Stimulated activated naive CD4-positive, alpha-beta T cell (primary cell): ENCODE measurements at regions not wholly inside any gene's neighbourhood (a gene's known extent, or its start where the extent isn't known, plus 50 kb on each side); places are given as distances from the start of the nearest gene placed in this dataset.

ENCODE experiments used
- DNase-seq, 6 experiments: peaks; one replicate each; lab custom pipeline; 2025; lab: John Stamatoyannopoulos, UW

DNA sequence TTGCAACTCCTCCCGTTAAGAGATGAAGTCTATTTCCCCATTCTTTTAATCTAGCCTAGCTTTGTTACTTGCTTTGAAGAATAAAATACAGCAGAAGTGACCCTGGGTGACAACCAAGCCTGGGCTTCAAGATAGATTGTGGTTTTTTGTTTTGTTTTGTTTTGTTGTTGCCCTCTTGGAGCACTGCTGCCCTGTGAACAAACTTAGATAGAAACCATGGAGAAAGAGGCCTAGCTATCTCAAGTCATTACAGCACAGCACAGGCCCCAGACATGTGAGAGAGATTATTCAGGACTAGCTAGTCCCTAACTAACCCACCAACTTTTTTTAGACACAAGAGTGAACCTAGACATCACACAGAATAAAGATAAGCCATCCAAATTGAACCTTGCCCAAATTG lies 475.2 kb downstream of the EPHA7 start:
- DNase-seq = no peak

DNA sequence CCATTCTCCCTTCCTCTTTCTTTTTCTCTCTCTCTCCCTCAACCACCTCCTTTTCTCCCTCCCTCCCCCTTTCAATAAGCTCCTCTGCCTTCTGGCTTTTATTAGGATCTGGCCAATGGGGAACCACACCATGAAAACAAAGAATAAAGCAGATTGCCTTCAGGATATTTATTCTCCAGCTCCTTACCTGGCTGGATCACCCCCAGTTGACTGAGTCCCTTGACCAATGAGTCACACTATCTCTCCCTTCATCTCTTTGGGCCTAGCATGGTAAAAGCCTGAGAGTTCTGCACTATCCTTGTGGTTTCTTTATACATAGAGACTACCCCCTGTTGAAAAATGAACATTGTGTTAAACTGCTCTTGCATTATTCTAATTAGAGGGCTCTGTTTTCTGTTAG lies 476.8 kb downstream of the EPHA7 start:
- DNase-seq = no peak

DNA sequence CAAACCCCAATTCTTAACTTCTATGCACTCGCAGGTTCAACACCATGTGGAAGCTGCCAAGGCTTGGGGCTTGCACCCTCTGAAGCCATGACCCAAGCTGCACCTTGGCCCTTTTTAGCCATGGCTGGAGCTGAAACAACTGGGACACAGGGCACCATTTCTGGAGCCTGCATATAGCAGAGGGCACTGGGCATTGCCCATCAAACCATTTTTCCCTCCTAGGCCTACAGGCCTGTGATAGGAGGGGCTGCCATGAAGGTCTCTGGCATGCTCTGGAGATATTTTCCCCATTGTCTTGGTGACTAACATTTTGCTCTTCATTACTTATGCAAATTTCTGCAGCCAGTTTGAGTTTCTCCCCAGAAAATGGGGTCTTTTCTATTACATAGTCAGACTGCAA lies 484.7 kb downstream of the EPHA7 start:
- DNase-seq = no peak

DNA sequence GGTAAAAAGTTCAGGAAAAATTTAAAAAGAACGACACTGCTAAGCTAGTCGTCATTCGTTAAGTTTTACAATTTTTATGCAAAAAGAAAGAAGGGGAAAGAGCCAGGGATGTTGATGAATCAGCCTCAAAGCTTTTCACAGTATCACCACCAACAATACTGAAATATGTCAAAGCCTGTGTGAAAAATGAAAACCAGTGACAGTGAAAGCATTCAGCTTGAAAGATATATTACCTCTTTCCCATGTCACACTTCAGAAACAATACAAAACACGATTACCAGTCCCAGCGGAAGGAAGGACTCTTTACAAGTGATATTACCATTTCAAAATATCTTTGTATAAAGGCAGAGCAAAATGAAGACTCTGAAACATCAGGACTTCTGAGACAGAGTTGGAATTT lies 489.2 kb downstream of the EPHA7 start:
- no peak for DNase-seq

DNA sequence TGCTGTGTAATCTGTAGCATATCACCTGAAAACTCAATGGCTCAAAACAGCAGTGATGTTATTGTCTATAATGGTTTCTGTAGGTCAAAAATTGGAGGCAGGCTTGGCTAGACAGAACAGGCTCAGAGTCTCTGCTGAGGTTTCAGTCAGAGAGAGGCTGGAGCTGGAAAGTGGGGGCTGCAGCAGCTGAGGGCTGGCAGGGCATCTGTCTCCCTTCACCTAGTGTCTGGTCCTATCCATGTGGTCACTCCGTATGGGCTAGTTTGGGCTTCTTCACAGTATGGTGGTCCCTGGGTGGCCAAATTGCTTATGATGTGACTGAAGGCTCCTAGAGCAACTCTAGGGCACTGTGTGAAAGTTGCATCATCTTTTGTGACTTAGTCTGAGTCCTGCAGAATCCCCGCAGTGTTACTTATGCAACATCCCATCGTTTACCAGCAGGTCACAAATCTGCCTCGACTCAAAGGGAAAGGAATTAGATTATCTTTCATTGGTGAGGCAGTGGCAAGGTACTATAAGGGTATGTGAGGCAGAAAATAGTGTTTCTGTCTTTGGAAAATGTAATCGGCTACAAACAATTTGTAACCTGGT lies 497.0 kb downstream of the EPHA7 start:
- DNase-seq = no peak

DNA sequence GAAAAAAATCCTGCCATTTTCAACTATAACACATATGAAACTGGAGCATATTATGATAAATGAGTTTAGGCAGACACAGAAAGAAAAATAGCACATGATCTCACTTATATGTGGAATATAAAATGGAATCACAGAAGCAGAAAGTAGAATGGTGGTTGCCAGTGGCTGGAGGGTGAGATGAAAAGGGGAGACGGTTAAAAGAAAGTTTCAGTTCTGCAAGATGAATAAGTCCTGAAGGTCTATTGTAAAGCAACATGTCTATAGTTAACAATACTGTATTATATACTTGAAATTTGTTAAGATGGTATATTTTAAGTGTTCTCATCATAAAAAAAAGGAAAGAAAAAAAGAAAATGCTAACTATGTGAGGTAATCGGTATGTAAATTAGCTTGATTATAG lies 503.9 kb downstream of the EPHA7 start:
- DNase-seq = no peak

DNA sequence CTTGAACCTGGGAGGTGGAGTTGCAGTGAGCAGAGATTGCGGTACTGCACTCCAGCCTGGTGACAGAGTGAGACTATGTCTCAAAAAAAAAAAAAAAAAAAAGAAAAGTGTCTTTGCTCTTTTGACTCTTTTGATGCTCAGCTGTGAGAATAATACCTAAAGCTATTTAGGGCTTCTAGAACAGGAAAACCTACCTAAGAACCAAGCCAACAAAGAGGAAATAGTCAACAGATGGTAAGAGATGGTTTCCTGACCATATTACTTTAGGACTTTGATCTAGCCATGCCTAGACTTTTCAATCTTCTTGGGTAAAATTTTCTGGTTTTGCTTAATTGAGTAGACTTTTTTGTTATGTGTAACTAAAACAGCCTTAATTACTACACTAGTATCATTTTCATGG lies 508.1 kb downstream of the EPHA7 start:
- DNase-seq = no peak

DNA sequence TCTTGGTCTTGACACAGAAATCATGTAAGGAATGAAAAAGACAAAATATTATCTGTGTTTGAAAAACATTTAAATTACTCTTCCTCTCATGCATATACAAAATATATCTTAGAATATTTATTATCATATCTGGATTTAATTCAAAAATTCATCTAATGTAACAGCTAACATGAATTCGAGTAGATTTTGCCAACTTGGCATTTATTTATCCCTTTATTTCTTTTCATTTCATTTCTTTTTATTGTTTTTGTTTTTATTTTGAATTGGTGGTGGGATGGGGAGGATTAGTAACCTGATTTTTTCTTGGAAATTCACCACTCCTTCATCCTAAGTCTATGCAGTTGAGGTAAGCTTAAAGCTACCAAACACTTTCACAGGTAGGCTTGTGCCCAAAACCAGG lies 508.7 kb downstream of the EPHA7 start:
- DNase-seq = no peak

DNA sequence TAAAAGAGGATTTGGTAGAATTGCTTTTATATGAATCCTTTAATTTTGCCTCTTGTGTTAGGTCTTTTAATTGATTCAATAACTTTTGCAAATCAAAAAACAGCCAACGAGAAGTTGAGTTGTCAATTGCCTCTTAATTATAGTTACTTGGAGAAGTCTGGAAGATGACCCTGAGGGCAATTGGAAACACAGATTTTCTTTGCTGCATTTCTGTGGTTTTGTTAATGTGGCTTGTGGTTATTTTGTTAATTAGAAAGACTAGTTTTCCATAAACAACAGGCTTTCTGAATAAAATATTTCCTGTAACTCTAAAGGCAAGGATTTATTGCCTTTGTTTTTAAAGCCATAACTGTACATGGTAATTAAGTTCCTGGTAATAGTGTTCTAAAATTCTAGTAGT lies 513.0 kb downstream of the EPHA7 start:
- no peak for DNase-seq

DNA sequence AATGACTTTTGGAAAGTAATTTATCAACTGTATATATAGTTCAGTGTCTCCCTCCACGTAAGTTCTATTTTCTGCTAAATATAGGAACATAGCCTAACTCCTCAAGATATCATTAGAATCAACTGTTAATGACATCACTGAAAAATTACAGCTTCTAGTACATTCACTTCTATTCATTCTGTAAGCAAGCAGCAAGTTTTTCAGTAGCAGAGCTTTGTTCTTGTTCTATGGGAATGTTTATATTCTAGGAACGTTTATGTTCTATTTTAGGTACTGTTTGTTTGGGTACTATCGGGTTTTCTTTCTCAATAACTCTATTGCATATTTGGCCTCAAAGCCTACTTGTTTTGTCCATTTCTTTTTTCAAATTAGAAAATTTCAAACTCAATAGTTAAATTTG lies 525.6 kb downstream of the EPHA7 start:
- no peak for DNase-seq

DNA sequence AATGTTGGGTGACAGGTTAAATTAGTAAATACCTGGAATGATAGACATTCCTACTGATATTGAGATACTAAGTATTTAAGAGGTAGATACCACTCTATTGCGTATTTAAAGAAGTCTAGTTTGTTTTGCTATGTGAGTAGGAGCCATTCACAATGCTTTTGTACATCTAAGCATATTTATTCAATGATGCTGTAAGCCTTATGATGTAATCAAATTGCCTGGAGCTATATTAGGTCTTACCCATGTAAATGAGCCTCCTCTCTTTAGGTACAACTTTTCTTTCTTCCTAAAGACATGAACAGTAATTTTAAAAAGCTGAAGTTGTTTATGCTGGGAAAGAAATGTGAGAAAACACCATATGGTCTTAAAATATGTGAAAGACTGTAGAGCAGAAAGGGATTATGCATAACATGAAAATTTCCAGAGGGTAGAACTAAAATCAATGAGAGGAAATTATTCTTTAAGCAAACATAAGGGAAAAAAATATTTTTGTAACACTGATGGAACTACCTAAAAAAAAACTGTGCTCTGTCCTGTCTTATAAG lies 526.7 kb downstream of the EPHA7 start:
- DNase-seq = no peak

DNA sequence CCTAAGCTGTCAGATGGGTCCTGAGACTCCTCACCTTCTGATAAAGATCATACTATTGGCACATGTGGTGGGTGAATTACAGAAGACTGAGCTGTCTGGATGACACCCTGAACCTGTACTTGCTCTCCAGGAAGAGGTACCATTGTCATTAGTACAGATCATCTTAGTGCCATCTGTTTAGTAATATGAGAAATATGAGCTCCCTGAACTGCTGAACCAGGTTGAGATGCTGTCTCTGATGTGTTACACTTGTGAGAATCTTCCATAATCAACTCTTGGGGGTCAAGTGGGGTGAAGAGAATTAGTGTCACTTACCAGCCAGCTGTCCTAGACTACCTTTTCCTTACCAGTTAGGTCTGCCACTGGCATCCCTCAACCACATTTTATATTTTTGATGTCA lies 531.0 kb downstream of the EPHA7 start:
- no peak for DNase-seq

DNA sequence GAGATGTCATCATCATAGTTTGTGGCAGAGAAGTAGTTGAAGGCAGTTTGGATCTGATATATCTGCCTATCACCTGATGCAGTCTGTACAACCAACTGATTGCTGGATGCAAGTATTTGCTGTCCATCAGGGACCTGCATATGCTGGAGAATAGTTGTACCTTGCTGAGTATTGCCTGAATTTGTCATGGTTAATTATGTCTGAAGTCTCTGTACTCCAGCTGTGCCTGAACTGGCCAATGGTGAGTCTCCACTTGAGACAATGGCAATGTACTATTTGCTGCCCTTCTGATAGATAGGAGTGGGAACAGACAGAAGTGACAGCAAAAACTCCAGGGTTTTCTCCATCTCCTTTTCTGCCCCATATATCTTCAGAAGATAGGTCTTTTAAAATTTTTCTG lies 531.5 kb downstream of the EPHA7 start:
- no peak for DNase-seq

DNA sequence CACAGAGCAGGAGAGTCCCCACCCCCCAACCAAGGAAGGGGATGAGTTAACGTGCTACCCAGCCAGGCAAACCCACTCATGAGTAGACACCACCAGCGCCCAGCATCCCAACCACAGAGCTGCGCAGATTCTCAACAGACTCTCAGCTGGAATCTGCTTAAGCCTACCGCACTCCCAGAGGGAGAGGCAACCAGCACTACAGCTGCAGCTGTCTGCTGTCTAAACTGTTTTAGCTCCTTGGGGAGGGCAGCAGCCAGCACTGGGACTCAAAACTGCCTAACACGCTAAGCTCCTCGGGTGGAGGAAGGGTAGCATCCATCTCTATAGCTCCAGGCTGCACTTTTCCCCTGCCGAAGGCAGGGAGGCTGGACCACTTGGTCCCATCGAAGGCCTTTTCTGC lies 539.8 kb downstream of the EPHA7 start:
- DNase-seq = no peak

DNA sequence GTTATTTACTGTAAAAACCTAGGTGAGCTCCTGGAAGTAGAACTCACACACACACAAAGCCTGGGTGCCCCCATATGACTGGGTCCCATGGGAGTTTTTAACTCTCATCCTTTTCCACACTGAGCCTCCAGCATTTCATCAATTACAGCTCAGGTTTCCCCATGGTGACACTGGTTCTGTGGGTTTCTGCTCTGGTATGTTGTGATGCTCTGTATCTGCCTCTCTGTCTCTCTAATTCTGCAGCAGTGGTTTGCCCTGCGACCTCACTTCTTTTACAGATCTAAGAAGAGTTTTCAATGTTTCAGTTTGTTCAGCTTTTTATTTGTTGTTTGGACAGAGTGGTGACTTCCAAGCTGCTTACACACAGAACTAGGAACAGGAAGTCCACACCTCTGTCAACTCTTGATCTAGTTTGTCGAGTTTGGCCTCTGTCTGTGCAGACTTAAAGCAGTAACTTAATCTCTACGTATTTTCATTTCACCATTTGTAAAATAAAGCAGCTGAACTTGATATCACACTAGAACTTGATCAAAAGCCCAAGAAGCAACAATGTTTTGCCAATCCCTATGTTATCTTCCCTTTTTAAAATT lies 554.3 kb downstream of the EPHA7 start:
- no peak for DNase-seq

DNA sequence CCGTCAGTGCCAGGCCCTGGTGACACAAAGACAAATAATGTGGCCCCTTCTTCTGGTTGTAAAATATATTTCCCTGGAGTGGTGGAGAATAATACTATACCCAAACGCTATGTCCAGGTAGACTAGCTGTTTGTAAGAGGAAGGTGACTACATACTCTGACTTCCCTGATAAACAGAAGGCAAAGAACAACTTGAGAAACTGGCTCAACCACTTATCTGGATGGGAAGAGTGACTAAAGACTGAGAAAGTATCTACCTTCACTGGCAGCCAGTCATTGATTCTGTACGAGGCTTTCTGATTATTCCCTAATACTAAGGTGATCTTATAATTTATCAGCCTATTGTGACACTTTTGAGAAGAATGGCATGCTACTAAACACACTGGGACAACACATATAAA lies 569.7 kb downstream of the EPHA7 start:
- no peak for DNase-seq

DNA sequence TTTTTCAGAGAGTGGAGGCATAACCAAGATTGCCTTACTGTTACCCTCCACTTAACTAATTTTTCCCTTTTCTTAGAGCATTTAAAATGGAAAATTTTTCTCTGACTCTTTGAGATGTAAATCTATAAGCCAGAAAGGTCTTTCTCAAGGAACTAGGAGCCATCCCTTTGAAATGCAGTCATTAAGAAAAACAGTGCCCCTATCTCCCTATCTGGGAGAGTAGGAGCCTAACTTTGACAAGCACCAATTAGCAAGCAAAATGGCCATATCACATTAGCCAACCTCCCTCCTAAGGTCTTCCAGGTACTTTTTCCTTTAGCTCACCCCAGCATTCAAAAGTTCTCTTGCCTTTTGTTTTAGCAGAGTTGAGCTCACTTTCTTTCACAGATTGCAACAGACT lies 570.5 kb downstream of the EPHA7 start:
- DNase-seq = no peak

DNA sequence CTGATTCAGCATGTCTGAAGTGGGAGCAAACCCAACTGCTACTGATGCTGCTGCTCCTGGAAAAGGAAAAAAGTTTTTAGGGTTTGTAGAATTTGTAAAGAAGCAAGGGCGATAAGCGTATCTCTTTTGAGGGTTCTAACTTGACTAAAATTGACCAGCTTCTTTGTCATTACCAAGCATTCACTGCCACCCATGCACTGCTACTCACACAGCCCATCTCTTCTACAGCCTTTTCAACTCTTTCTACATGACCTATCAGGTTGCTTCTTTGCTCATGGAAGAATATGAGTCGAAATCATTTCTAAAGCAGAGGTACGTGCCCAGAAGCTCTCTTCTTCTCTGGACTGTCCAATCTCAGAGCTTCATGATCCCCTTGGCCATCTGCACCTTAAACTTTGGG lies 570.9 kb downstream of the EPHA7 start:
- no peak for DNase-seq

DNA sequence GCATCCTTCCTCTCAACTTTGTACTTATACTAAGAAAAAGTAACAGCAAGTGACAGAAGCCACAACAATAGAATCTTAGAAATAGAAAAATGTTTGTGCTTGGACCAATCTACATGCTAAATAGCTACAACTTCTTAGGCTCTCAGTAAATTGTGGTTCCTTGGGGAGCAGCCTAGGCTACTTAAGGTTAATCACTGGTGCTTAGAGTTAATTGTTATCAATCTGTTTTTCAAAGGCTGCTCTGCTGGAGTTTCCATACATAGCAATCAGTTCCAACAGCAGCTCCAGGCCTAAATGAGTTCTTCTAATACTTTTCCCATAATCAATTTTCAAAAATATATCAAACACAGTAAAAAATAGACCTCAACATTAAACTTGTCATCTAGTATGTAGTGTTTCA lies 571.4 kb downstream of the EPHA7 start:
- no peak for DNase-seq

DNA sequence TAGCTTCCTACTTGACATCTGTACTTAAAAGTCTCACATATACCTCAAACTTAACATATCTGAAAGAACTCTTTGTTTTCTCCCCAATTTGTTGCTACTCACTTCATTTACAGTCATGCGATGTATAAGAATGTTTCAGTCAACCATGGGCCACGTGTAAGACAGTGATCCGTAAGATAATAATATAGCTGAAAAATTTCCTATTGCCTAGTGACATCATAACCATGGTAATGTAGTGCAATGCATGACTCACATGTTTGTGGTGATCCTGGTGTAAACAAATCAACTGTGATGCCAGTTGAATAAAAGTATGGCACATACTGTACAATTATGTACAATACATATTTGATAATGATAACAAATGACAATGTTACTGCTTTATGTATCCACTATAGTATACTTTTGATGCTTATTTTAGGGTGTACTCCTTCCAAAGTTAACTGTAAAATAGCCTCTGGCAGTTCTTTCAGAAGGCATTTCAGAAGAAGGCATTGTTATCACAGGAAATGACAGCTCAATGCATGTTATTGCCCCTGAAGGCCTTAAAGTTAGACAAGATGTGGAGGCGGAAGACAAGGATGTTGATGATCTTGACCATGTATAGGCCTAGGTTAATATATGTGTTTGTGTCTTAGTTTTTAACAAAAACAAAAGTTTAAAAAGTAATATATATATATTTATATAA lies 579.0 kb downstream of the EPHA7 start:
- no peak for DNase-seq

DNA sequence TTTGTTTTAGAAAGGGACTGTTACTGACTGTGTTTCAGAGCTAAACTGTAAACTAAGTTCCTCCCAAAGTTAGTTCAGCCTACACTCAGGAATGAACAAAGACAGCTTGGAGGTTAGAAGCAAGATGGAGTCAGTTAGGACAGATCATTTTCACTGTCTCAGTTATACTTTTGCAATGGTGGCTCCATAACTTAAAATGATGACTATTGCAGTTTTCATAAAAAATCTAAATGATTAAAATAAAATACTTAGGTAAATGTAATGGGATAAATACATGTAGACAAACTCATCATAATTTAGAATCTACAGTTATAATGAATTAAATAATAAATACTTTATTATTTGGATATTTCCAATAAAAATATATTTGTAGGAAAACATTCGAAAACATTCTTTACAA lies 590.6 kb downstream of the EPHA7 start:
- DNase-seq = no peak

DNA sequence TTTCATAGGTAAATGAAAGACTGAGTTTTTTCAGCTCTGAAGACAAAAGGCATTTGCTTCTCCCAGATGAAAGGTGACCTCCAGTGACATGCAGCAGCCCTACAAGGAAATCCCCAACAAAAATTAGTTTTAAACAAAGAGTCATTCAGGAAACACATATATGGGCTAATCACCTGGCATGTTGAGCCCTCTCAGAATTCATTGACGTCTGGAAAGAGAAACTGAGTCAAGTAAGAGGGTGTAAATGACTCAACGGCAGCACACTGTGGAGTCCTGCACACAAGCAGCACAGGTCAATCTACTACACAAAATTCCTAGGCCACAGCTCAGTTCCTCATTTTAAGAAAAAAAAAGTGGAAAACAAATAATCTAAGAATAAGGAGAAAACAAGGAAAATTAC lies 592.3 kb downstream of the EPHA7 start:
- no peak for DNase-seq

DNA sequence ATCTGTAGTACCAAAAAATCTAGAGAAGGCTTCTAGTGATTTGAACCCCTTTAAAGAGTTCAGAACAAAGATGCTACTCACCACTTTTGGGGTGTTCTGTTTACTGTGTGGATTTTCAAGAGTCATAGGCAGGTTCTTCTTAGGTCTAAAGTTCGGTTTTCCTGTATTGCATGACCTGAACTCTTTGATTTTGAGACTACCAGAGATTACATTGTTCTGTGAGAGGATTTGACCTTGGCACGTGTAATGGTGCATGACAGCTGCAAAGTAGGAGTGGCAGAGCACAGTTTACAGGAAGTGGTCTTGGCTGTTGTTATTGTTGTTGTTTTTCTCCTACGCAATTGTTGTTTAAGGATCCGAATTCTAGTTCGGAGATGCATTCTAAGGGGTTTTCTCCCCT lies 592.7 kb downstream of the EPHA7 start:
- no peak for DNase-seq

DNA sequence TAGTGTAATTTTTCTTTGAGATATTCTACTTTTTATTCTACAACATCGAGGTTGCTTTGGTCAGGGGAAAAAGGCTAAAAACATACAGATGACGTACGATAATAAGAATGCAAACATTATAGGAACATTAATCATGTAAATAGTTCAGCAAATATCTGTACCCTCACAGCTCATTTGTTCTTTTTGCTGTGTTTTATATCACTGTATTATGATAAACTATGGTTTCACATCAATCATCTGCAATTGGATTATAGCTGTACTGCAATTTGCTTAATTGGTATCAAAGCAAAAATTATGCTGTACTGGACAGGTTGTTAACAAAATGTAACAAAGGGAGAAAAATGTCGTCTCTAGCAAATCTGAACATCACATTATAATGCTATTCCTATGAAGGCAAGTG lies 597.1 kb downstream of the EPHA7 start:
- no peak for DNase-seq
